Heart right ventricle (tissue), 16 donors: ENCODE measurements at regions not wholly inside any gene's neighbourhood (a gene's known extent, or its start where the extent isn't known, plus 50 kb on each side); places are given as distances from the start of the nearest gene placed in this dataset.

Experiments
- ATAC-seq, 8 donors: fragments of 200-7000 bp; cut with Tn5 transposase; one replicate each; pipeline ENCODE4 v1.9.1; 2020; ENCODE audit warnings: mild to moderate bottlenecking in 8 of 8, moderate library complexity in 8 of 8, moderate number of reproducible peaks in 1 of 8
- DNase-seq, 2 donors: peaks; one replicate each; pipeline ENCODE4 v3.0.0-alpha.2; 2020
- H3K27ac ChIP-seq, 10 donors: fragments of 200-600 bp; sonication (generic) in 2 of 10; one replicate each; pipeline versions ENCODE4 v1.5.0 to v1.8.0; 2020 to 2022; ENCODE audit warnings: mild to moderate bottlenecking in 3 of 10
- H3K27me3 ChIP-seq, 7 donors: fragments of 200-600 bp; one replicate each; pipeline ENCODE4 v1.8.0; 2021 to 2022; ENCODE audit warnings: mild to moderate bottlenecking in 2 of 7
- H3K36me3 ChIP-seq, 9 donors: fragments of 200-600 bp; sonication (generic) in 1 of 9; one replicate each; pipeline versions ENCODE4 v1.5.0 to v1.8.0; 2020 to 2022; ENCODE audit warnings: mild to moderate bottlenecking in 2 of 9
- H3K4me1 ChIP-seq, 9 donors: fragments of 200-600 bp; sonication (generic) in 1 of 9; one replicate each; pipeline versions ENCODE4 v1.5.0 to v1.8.0; 2020 to 2022; ENCODE audit warnings: mild to moderate bottlenecking in 4 of 9
- H3K4me3 ChIP-seq, 10 donors: fragments of 200-600 bp; sonication (generic) in 2 of 10; one replicate each; pipeline versions ENCODE4 v1.5.0 to v1.8.0; 2020 to 2022; ENCODE audit warnings: mild to moderate bottlenecking in 7 of 10, moderate library complexity in 2 of 10
- H3K9me3 ChIP-seq, 11 donors: fragments of 200-600 bp in 10 of 11; sonication (generic) in 2 of 11; one replicate each; pipeline versions ENCODE4 v1.5.0 to v1.8.0; 2013 to 2022; ENCODE audit warnings: mild to moderate bottlenecking in 2 of 11, control low read depth in 1 of 11, moderate library complexity in 1 of 11
- CTCF ChIP-seq, 9 donors: fragments of 200-600 bp; sonication (generic) in 2 of 9; IDR thresholded peaks; one replicate each; pipeline versions ENCODE4 v1.5.0 to v1.8.0; 2021 to 2022; ENCODE audit warnings: antibody characterized with exemption in 9 of 9, mild to moderate bottlenecking in 5 of 9, moderate library complexity in 1 of 9
- WGBS, 2 donors: extraction: QIAGEN DNeasy Blood & Tissue Kit; methylation state at CpG; one replicate each; pipeline ENCODE4 v1.1.7; 2013; ENCODE audit warnings: inconsistent platforms in 1 of 2; 5-methylcytosine and 5-hydroxymethylcytosine counted together
- intact Hi-C, 10 donors: fragments of 100-400 bp; cut with DNase I; formaldehyde crosslinking; loops; one replicate each; pipeline versions ENCODE4 v1.11.1 to v1.14.2; 2022
- donor health status: Arrhythmogenic right ventricular cardiomyopathy.
- donor health status: ischemic (EF 13 %, LVEDD 7.1; RV severe dilation, severe dysfunction).
- donor health status: healthy with polysubstance abuse.
- donor health status: DM: no; HTN: yes; CAD: no.
- donor health status: DM: no; HTN: no; CAD: no.
- donor health status: ischemic (EF 25% LVEDD 6.9; RV normal size, moderate dysfunction).
- donor health status: ischemic (EF 25% LVEDD 5.7; RV mildly dilated, moderate dysfunction).
- donor health status: healthy.
- donor health status: DM: yes; HTN: yes; CAD: no.
- donor health status: Ischemic cardiomyopathy.
- donor health status: ischemic (EF 35%, LVEDD 5.7; RV mildly dilated, moderate dysfunction).
- donor health status: nonischemic (EF 11% LVEDD 7.7; RV severe dilation, severe dysfunction).
- donor health status: DM: yes; HTN: yes; CAD: no.
- donor health status: PGD.
- donor health status: ischemic (EF 29% LVEDD 5.4; RV normal size, mild dysfunction).
- donor health status: nonischemic (EF 23%, LVEDD 6.1; RV moderate dilation, normal function).

GRCh38 chr18:47752796-47753645 is 177.4 kb downstream of the SMAD2 start:
- Histone ChIP-seq H3K27ac (no peak overlapping the region), H3K27me3 (peaks cover 0 to 36% (median 18%) of the 10 kb centered on the region in 7 donors), H3K4me1 (peaks cover 0 to 5% (median 3%) of the 10 kb centered on the region in 9 donors), H3K9me3 (no peaks in the 10 kb centered on the region), H3K36me3 (no peaks in the 10 kb centered on the region), H3K4me3 (no peak overlapping the region)
- intact Hi-C loops, result loop anchor here in 4 of 10 donors (5.0 to 10.0 kb wide), 2 partner anchors 648 to 701 kb away; no protein-coding TSS in a partner anchor
- no peak for TF ChIP-seq CTCF (IDR thresholded peaks at IDR 0.05)
- WGBS, 2 donors, result 92 to 95% methylated on average over 10 of the region's 10 CpGs
- DNase-seq (no peak), ATAC-seq (no peak)

GRCh38 chr18:47750889-47751423 is 179.5 kb downstream of the SMAD2 start:
- H3K4me1 ChIP-seq, result peaks cover 0 to 5% (median 3%) of the 10 kb centered on the region in 9 donors
- no peak overlapping the region for H3K4me3 ChIP-seq
- TF ChIP-seq CTCF (IDR thresholded peaks at IDR 0.05), result no peak
- H3K9me3 ChIP-seq, result no peaks in the 10 kb centered on the region
- 75 to 81% methylated on average over 8 of the region's 8 CpGs for WGBS, 2 donors
- no peak overlapping the region for H3K27ac ChIP-seq
- ATAC-seq (no peak), DNase-seq (no peak)
- H3K27me3 ChIP-seq, result peaks cover 0 to 46% (median 23%) of the 10 kb centered on the region in 7 donors
- H3K36me3 ChIP-seq, result no peaks in the 10 kb centered on the region
- intact Hi-C loops, result loop anchor here in 4 of 10 donors (5.0 to 10.0 kb wide), 2 partner anchors 646 to 699 kb away; no protein-coding TSS in a partner anchor

GRCh38 chr18:47749600-47749973 is 180.9 kb downstream of the SMAD2 start:
- Histone ChIP-seq H3K36me3 (no peaks in the 10 kb centered on the region), H3K4me3 (no peak overlapping the region), H3K9me3 (no peaks in the 10 kb centered on the region), H3K27ac (no peak overlapping the region), H3K4me1 (peaks cover 0 to 5% (median 3%) of the 10 kb centered on the region in 9 donors), H3K27me3 (peaks cover 0 to 40% (median 16%) of the 10 kb centered on the region in 7 donors)
- ATAC-seq (peak in 2 of 8 donors; percentile 16 to 25), DNase-seq (no peak)
- WGBS, 2 donors, result 90 to 96% methylated on average over 7 of the region's 7 CpGs
- no peak for TF ChIP-seq CTCF (IDR thresholded peaks at IDR 0.05)
- intact Hi-C loops, result loop anchor here (1.0 to 5.0 kb wide), 9 partner anchors 532 to 697 kb away; no protein-coding TSS in a partner anchor

GRCh38 chr18:47748847-47749599 is 181.4 kb downstream of the SMAD2 start:
- peaks cover 0 to 34% (median 16%) of the 10 kb centered on the region in 7 donors for H3K27me3 ChIP-seq
- peak; percentile 90 to 96 (median 94) for ATAC-seq
- peak in 8 of 9 donors; percentile 99 to 100 (median 100) for TF ChIP-seq CTCF (IDR thresholded peaks at IDR 0.05)
- H3K4me3 ChIP-seq, result peak overlapping the region in 7 of 10 donors; percentile 2 to 47 (median 35)
- 6 to 8% methylated on average over 60 of the region's 60 CpGs for WGBS, 2 donors
- no peaks in the 10 kb centered on the region for H3K9me3 ChIP-seq
- no peaks in the 10 kb centered on the region for H3K36me3 ChIP-seq
- peaks cover 0 to 5% (median 3%) of the 10 kb centered on the region in 9 donors for H3K4me1 ChIP-seq
- DNase-seq, result peak; percentile 63 to 83
- intact Hi-C loops, result loop anchor here (1.0 to 5.0 kb wide), 9 partner anchors 532 to 697 kb away; no protein-coding TSS in a partner anchor
- no peak overlapping the region for H3K27ac ChIP-seq
